Neural cell (in vitro differentiated cells): ENCODE measurements at regions not wholly inside any gene's neighbourhood (a gene's known extent, or its start where the extent isn't known, plus 50 kb on each side); places are given as distances from the start of the nearest gene placed in this dataset.

Source experiments
- H2AFZ ChIP-seq: fragments of 200-600, 300-800 bp; sonication (generic), shearing (Covaris generic); 2 replicates; pipeline ENCODE4 v1.6.0; 2014; ENCODE audit warnings: low read depth, mild to moderate bottlenecking, antibody characterized with exemption, low read length, moderate library complexity
- H3F3A ChIP-seq: fragments of 200-600 bp; shearing (Covaris generic); 2 replicates; pipeline ENCODE4 v1.6.1; 2016; ENCODE audit warnings: mild to moderate bottlenecking, moderate library complexity, mixed read lengths, antibody characterized with exemption, low read length; ENCODE audit not compliant: insufficient read depth, poor library complexity, severe bottlenecking
- H3K27ac ChIP-seq: fragments of 200-600, 300-800 bp; sonication (generic), shearing (Covaris generic); 2 replicates; pipeline ENCODE4 v1.5.1; 2014; ENCODE audit warnings: mild to moderate bottlenecking, low read length, moderate library complexity
- H3K27me3 ChIP-seq: fragments of 300-800, 200-600 bp; sonication (generic), shearing (Covaris generic); 2 replicates; pipeline ENCODE4 v1.6.0; 2014; ENCODE audit warnings: mild to moderate bottlenecking, low read depth, low read length, moderate library complexity; ENCODE audit not compliant: insufficient read depth
- H3K36me3 ChIP-seq: fragments of 300-800, 200-600 bp; sonication (generic), shearing (Covaris generic); 2 replicates; pipeline ENCODE4 v1.5.1; 2014; ENCODE audit warnings: mild to moderate bottlenecking, antibody characterized with exemption, low read length, moderate library complexity; ENCODE audit not compliant: insufficient read depth
- H3K4me2 ChIP-seq: fragments of 300-800, 200-600 bp; sonication (generic), shearing (Covaris generic); 2 replicates; pipeline ENCODE4 v1.6.0; 2014; ENCODE audit warnings: mild to moderate bottlenecking, low read length
- H3K4me3 ChIP-seq: fragments of 300-800, 200-600 bp; sonication (generic), shearing (Covaris generic); 2 replicates; pipeline ENCODE4 v1.5.1; 2014; ENCODE audit warnings: mild to moderate bottlenecking, low read length, moderate library complexity
- H3K79me2 ChIP-seq: fragments of 200-600 bp; shearing (Covaris generic); replicated peaks from 2 replicates; pipeline ENCODE4 v1.6.0; 2014; ENCODE audit warnings: mild to moderate bottlenecking, low read length, moderate library complexity; ENCODE audit not compliant: insufficient read depth
- H3K9ac ChIP-seq: fragments of 300-800, 200-600 bp; sonication (generic), shearing (Covaris generic); 2 replicates; pipeline ENCODE4 v1.6.1; 2016; ENCODE audit warnings: mild to moderate bottlenecking, low read length, mixed read lengths
- H3K9me2 ChIP-seq: fragments of 200-600 bp; shearing (Covaris generic); 2 replicates; pipeline ENCODE4 v1.6.1; 2016; ENCODE audit warnings: mild to moderate bottlenecking, low read length, mixed read lengths; ENCODE audit not compliant: insufficient read depth
- H3K9me3 ChIP-seq: fragments of 200-600, 300-800 bp; sonication (generic), shearing (Covaris generic); 2 replicates; pipeline ENCODE4 v1.6.1; 2016; ENCODE audit warnings: mild to moderate bottlenecking, mixed run types, low read length, moderate library complexity, mixed read lengths
- H4K20me1 ChIP-seq: fragments of 200-600 bp; shearing (Covaris generic); 2 replicates; pipeline ENCODE4 v1.6.1; 2016; ENCODE audit warnings: mild to moderate bottlenecking, mixed run types; ENCODE audit not compliant: insufficient read depth
- EP300 ChIP-seq: fragments of 450-650 bp; conservative IDR thresholded peaks from 2 replicates; pipeline ENCODE4 v1.6.1; 2014; ENCODE audit warnings: antibody characterized with exemption, mild to moderate bottlenecking, moderate library complexity; ENCODE audit not compliant: poor library complexity, severe bottlenecking
- EZH2 ChIP-seq: fragments of 200-600, 300-800 bp; shearing (Covaris generic), sonication (generic); IDR thresholded peaks from 2 replicates; pipeline ENCODE4 v1.6.1; 2014; ENCODE audit warnings: antibody characterized with exemption, low read length, borderline replicate concordance, mild to moderate bottlenecking; ENCODE audit not compliant: insufficient read depth, poor library complexity, severe bottlenecking
- MXI1 ChIP-seq: fragments of 450-650 bp; conservative IDR thresholded peaks from 2 replicates; pipeline ENCODE4 v1.6.1; 2014; ENCODE audit warnings: antibody characterized with exemption, mild to moderate bottlenecking; ENCODE audit not compliant: poor library complexity, severe bottlenecking
- POLR2AphosphoS5 ChIP-seq: IDR thresholded peaks from 2 replicates; pipeline ENCODE4 v1.6.1; 2012
- RAD21 ChIP-seq: fragments of 450-650 bp; conservative IDR thresholded peaks from 2 replicates; pipeline ENCODE4 v1.6.1; 2014; ENCODE audit warnings: antibody characterized with exemption, mild to moderate bottlenecking, moderate library complexity
- REST ChIP-seq: IDR thresholded peaks from 2 replicates; pipeline ENCODE4 v1.6.1; 2012; ENCODE audit warnings: borderline replicate concordance
- SMC3 ChIP-seq: fragments of 450-650 bp; conservative IDR thresholded peaks from 2 replicates; pipeline ENCODE4 v1.6.1; 2014; ENCODE audit warnings: antibody characterized with exemption, mild to moderate bottlenecking, moderate library complexity; ENCODE audit not compliant: poor library complexity
- TAF1 ChIP-seq: IDR thresholded peaks from 2 replicates; pipeline ENCODE4 v1.6.1; 2012; ENCODE audit warnings: low read depth
- TF ChIP-seq, protein P1 (sequence below): fragments of 450-650 bp; IDR thresholded peaks from 2 replicates; pipeline ENCODE4 v1.5.1; 2014; ENCODE audit warnings: antibody characterized with exemption, mild to moderate bottlenecking, moderate library complexity; ENCODE audit not compliant: poor library complexity, severe bottlenecking

DNA sequence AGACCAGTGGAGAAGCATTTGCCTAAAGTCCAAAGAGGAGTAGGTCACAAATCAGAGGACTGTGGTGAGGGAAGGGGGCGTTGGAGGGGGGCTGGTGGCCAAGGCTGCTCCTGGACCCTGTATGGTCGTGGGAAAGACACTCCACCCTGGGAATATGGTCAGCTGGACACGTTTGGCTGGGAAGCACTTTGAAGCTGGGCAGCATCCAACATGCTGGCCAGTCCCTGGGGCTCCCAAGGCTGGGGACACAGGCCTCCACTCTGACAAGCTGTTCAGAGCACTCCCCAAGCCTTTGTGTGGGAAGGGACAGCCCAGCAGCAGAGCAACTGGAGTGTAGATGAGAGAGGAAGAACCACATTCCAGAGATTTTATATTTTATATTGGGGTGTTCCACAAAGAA is 203.2 kb downstream of the ANKRD60 start:
- Histone ChIP-seq H3K4me2 (no peak overlapping the region), H3K9ac (no peak overlapping the region)
- TF ChIP-seq EP300 (no peak), TAF1 (no peak), POLR2AphosphoS5 (no peak), EZH2 (no peak), SMC3 (no peak), REST (no peak), RAD21 (no peak), MXI1 (no peak)
- TF ChIP-seq, protein P1, sequence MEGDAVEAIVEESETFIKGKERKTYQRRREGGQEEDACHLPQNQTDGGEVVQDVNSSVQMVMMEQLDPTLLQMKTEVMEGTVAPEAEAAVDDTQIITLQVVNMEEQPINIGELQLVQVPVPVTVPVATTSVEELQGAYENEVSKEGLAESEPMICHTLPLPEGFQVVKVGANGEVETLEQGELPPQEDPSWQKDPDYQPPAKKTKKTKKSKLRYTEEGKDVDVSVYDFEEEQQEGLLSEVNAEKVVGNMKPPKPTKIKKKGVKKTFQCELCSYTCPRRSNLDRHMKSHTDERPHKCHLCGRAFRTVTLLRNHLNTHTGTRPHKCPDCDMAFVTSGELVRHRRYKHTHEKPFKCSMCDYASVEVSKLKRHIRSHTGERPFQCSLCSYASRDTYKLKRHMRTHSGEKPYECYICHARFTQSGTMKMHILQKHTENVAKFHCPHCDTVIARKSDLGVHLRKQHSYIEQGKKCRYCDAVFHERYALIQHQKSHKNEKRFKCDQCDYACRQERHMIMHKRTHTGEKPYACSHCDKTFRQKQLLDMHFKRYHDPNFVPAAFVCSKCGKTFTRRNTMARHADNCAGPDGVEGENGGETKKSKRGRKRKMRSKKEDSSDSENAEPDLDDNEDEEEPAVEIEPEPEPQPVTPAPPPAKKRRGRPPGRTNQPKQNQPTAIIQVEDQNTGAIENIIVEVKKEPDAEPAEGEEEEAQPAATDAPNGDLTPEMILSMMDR, result no peak

GRCh38 chr20:58024241-58024721 is 204.2 kb downstream of the ANKRD60 start:
- Histone ChIP-seq H4K20me1 (no peaks in the 10 kb centered on the region), H3K79me2 (no peaks in the 10 kb centered on the region), H3F3A (no peaks in the 10 kb centered on the region), H3K9me2 (no peaks in the 10 kb centered on the region), H3K9ac (no peak overlapping the region), H3K4me3 (no peak overlapping the region), H3K27me3 (no peaks in the 10 kb centered on the region), H3K9me3 (no peaks in the 10 kb centered on the region), H2AFZ (no peak overlapping the region), H3K36me3 (no peaks in the 10 kb centered on the region), H3K27ac (no peak overlapping the region), H3K4me2 (no peak overlapping the region)
- TF ChIP-seq REST (no peak), EP300 (no peak), MXI1 (no peak), TAF1 (no peak), POLR2AphosphoS5 (no peak), SMC3 (no peak)
- TF ChIP-seq, protein P1, result no peak

More for the DNA sequence above, 203.2 kb downstream of the ANKRD60 start:
- no peaks in the 10 kb centered on the region for H4K20me1 ChIP-seq
- no peak overlapping the region for H3K4me3 ChIP-seq
- no peak overlapping the region for H2AFZ ChIP-seq
- H3K27ac ChIP-seq, result no peak overlapping the region
- no peaks in the 10 kb centered on the region for H3K9me2 ChIP-seq
- H3K36me3 ChIP-seq, result no peaks in the 10 kb centered on the region
- no peaks in the 10 kb centered on the region for H3F3A ChIP-seq
- no peaks in the 10 kb centered on the region for H3K27me3 ChIP-seq
- no peaks in the 10 kb centered on the region for H3K79me2 ChIP-seq
- H3K9me3 ChIP-seq, result no peaks in the 10 kb centered on the region
